ENCODE measurements at regions not wholly inside any gene's neighbourhood (a gene's known extent, or its start where the extent isn't known, plus 50 kb on each side); places are given as distances from the start of the nearest gene placed in this dataset.

DNA sequence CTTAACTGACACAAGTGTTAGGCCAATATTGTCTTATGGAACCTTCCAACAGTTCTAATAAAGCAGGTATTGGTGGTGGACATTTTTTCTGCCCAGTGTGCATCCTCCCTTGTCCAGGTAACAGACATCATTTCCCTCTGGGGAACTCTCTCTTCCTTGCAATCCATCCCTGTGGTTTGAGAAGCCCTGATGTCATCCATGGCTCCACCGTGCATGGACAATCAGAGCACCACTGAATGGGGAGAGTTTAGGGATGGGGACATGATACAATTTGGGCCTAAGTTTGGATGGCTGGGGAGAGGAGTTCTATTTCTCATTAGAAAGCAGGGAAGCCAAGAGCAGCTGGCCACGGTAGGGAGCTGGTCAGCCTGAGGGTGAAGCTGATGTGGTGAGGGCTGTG lies 60.2 kb upstream of the ZFP64 start:
- no peak for DNase-seq (ENCODE audit: low read depth)
- TF ChIP-seq, protein P1, sequence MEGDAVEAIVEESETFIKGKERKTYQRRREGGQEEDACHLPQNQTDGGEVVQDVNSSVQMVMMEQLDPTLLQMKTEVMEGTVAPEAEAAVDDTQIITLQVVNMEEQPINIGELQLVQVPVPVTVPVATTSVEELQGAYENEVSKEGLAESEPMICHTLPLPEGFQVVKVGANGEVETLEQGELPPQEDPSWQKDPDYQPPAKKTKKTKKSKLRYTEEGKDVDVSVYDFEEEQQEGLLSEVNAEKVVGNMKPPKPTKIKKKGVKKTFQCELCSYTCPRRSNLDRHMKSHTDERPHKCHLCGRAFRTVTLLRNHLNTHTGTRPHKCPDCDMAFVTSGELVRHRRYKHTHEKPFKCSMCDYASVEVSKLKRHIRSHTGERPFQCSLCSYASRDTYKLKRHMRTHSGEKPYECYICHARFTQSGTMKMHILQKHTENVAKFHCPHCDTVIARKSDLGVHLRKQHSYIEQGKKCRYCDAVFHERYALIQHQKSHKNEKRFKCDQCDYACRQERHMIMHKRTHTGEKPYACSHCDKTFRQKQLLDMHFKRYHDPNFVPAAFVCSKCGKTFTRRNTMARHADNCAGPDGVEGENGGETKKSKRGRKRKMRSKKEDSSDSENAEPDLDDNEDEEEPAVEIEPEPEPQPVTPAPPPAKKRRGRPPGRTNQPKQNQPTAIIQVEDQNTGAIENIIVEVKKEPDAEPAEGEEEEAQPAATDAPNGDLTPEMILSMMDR (IDR thresholded peaks at IDR 0.05; ENCODE audit: insufficient read depth, low read length, poor library complexity, severe bottlenecking), result no peak
- no peaks in the 10 kb centered on the region for H3K27me3 ChIP-seq (ENCODE audit: control insufficient read depth, insufficient read depth, low read length)
- H3K36me3 ChIP-seq (ENCODE audit: control insufficient read depth, insufficient read depth, low read length), result no peaks in the 10 kb centered on the region
- no peak overlapping the region for H3K4me3 ChIP-seq (ENCODE audit: low read depth, low read length)

DNA sequence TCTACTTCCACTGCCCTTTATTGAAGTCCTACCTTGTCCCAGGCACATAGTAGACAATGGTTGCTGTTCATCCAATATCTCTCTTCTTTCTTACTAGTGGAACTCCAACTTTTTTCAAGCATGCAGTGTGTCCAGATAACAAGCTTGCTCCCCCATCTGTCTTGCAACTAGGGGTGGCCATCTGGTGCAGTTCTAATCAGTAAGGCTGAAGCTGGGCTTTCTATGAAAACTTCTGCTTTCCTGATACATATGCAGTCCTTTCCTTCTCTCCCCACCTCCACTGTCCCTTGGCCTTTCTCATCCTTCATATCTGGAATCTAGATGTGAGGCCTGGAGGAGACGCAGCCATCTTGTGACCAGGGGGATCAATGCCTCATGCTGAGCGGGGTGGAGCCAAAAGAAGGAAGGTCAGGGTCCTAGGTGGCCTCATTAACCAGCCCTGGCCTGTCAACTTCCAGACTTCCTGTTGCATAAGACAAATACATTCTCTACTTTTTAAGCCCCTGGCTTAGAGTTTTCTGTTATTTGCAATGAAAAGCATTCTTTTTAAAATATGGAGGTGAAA lies 59.6 kb upstream of the ZFP64 start:
- Histone ChIP-seq H3K4me3 (ENCODE audit: low read depth, low read length) (no peak overlapping the region), H3K36me3 (ENCODE audit: control insufficient read depth, insufficient read depth, low read length) (no peaks in the 10 kb centered on the region), H3K27me3 (ENCODE audit: control insufficient read depth, insufficient read depth, low read length) (no peaks in the 10 kb centered on the region)
- DNase-seq (ENCODE audit: low read depth), result no peak
- TF ChIP-seq, protein P1 (IDR thresholded peaks at IDR 0.05; ENCODE audit: insufficient read depth, low read length, poor library complexity, severe bottlenecking), result no peak

DNA sequence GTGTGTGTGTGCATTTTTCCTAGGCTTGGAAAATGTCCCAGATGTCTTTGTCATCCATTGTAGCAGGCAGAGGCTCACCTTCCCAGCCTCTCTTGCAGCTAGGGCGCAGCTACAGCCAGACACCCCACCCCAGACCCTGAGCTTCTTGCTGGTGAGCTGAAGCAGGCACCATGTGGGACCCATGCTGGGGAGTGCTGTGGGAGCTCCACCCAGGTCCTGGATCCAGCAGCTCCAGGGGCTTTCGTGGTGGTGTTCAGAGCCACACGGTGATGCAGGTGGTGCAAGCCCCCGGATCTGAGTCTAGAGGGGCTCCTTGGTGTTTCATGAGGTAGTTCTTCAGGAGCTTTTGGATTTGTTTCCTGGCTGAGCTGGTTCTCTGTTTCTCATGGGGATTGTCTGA lies 56.0 kb upstream of the ZFP64 start:
- no peak for DNase-seq (ENCODE audit: low read depth)
- TF ChIP-seq, protein P1 (IDR thresholded peaks at IDR 0.05; ENCODE audit: insufficient read depth, low read length, poor library complexity, severe bottlenecking), result no peak
- Histone ChIP-seq H3K27me3 (ENCODE audit: control insufficient read depth, insufficient read depth, low read length) (no peaks in the 10 kb centered on the region), H3K36me3 (ENCODE audit: control insufficient read depth, insufficient read depth, low read length) (no peaks in the 10 kb centered on the region), H3K4me3 (ENCODE audit: low read depth, low read length) (no peak overlapping the region)

DNA sequence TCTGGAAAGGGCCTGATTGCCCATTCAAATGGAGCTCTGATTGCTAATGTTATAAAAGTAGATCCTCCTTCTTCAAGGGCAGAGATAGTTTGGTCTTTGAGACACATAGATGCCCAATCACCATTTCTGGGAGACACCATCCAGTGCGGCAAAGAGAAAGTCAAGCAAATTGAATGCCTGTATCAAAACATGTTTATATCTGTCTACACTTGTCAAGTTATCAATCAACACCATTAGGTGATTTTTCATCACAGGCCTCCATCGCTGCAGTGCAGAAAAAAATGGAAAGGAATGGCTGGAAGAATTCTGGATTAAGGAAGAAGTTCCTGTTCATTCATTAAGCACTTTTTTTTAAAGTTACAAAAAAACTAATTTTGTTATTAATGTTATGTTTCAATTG lies 54.8 kb upstream of the ZFP64 start:
- TF ChIP-seq, protein P1 (IDR thresholded peaks at IDR 0.05; ENCODE audit: insufficient read depth, low read length, poor library complexity, severe bottlenecking), result no peak
- H3K4me3 ChIP-seq (ENCODE audit: low read depth, low read length), result no peak overlapping the region
- no peaks in the 10 kb centered on the region for H3K27me3 ChIP-seq (ENCODE audit: control insufficient read depth, insufficient read depth, low read length)
- no peaks in the 10 kb centered on the region for H3K36me3 ChIP-seq (ENCODE audit: control insufficient read depth, insufficient read depth, low read length)
- DNase-seq (ENCODE audit: low read depth), result no peak

DNA sequence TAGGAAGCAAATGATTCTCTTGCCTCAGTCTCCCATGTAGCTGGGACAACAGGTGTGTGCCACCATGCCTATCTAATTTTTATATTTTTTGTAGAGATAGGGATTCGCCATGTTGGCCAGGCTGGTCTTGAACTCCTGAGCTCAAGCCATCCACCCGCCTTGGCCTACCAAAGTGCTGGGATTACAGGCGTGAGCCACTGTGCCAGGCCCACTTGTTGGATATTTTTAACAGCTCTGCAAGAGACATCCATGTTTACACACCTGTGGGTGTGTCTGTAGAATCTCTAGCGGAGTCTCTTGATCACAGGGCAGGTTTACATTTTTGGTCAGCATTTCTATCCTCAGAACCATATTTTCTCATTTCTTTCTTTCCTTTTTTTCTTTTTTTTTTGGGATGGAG lies 53.1 kb upstream of the ZFP64 start:
- H3K27me3 ChIP-seq (ENCODE audit: control insufficient read depth, insufficient read depth, low read length), result no peaks in the 10 kb centered on the region
- TF ChIP-seq, protein P1 (IDR thresholded peaks at IDR 0.05; ENCODE audit: insufficient read depth, low read length, poor library complexity, severe bottlenecking), result no peak
- no peak for DNase-seq (ENCODE audit: low read depth)
- no peak overlapping the region for H3K4me3 ChIP-seq (ENCODE audit: low read depth, low read length)
- H3K36me3 ChIP-seq (ENCODE audit: control insufficient read depth, insufficient read depth, low read length), result no peaks in the 10 kb centered on the region

Data from kidney epithelial cell (primary cell).